Hematopoietic multipotent progenitor cell (in vitro differentiated cells): ENCODE measurements at regions not wholly inside any gene's neighbourhood (a gene's known extent, or its start where the extent isn't known, plus 50 kb on each side); places are given as distances from the start of the nearest gene placed in this dataset.

Source experiments
- DNase-seq, 3 donors: peaks; one replicate each; pipeline ENCODE4 v3.0.0-alpha.2; 2011 to 2015; ENCODE audit warnings: low read depth in 2 of 3, low spot score in 2 of 3

GRCh38 chr11:127588431-127588830 is 587.9 kb upstream of the KIRREL3 start:
- no peak for DNase-seq

GRCh38 chr11:127587511-127587910 is 586.9 kb upstream of the KIRREL3 start:
- no peak for DNase-seq

GRCh38 chr11:127576210-127576609 is 575.6 kb upstream of the KIRREL3 start:
- DNase-seq, result no peak

GRCh38 chr11:127574478-127574877 is 573.9 kb upstream of the KIRREL3 start:
- DNase-seq, result no peak

GRCh38 chr11:127568891-127569290 is 568.3 kb upstream of the KIRREL3 start:
- no peak for DNase-seq

GRCh38 chr11:127567237-127567932 is 566.8 kb upstream of the KIRREL3 start:
- no peak for DNase-seq

- DNase-seq, result no peak
These were observed 564.2 kb upstream of the KIRREL3 start for GRCh38 chr11:127564810-127565209.

- no peak for DNase-seq
These were observed 559.4 kb upstream of the KIRREL3 start for GRCh38 chr11:127559978-127560377.

- no peak for DNase-seq
These were observed 551.9 kb upstream of the KIRREL3 start for GRCh38 chr11:127552446-127552845.

GRCh38 chr11:127531167-127531566 is 530.6 kb upstream of the KIRREL3 start:
- no peak for DNase-seq

GRCh38 chr11:127528297-127528696 is 527.7 kb upstream of the KIRREL3 start:
- DNase-seq, result no peak

GRCh38 chr11:127524618-127525017 is 524.0 kb upstream of the KIRREL3 start:
- peak in 1 of 3 donors; percentile 19 for DNase-seq

GRCh38 chr11:127521413-127521812 is 520.8 kb upstream of the KIRREL3 start:
- no peak for DNase-seq

- no peak for DNase-seq
These were observed 507.3 kb upstream of the KIRREL3 start for GRCh38 chr11:127507851-127508250.

- peak in 1 of 3 donors; percentile 4 for DNase-seq
These were observed 506.1 kb upstream of the KIRREL3 start for GRCh38 chr11:127506647-127507046.

- peak in 1 of 3 donors; percentile 12 for DNase-seq
These were observed 505.6 kb upstream of the KIRREL3 start for GRCh38 chr11:127506126-127506525.

GRCh38 chr11:127496165-127496564 is 495.6 kb upstream of the KIRREL3 start:
- DNase-seq, result no peak

GRCh38 chr11:127493330-127494022 is 492.9 kb upstream of the KIRREL3 start:
- peak in 1 of 3 donors; percentile 52 for DNase-seq

GRCh38 chr11:127492029-127492428 is 491.5 kb upstream of the KIRREL3 start:
- peak in 2 of 3 donors; percentile 14 to 67 for DNase-seq

GRCh38 chr11:127491589-127491988 is 491.0 kb upstream of the KIRREL3 start:
- no peak for DNase-seq

- DNase-seq, result no peak
These were observed 490.3 kb upstream of the KIRREL3 start for GRCh38 chr11:127490896-127491295.

GRCh38 chr11:127485541-127485940 is 485.0 kb upstream of the KIRREL3 start:
- no peak for DNase-seq
